IMR-90 (cell line): ENCODE measurements at regions not wholly inside any gene's neighbourhood (a gene's known extent, or its start where the extent isn't known, plus 50 kb on each side); places are given as distances from the start of the nearest gene placed in this dataset.

Experiments
- ATAC-seq: fragments of 200-7000 bp; cut with Tn5 transposase; 2 replicates; pipeline ENCODE4 v1.9.1; 2020; ENCODE audit warnings: low read depth, mild to moderate bottlenecking, moderate library complexity
- BruUV-seq: library from RNA; stranded (reverse); fragments of 400-500 nt; replicated peaks from 2 replicates; lab custom pipeline; 2021; lab: Mats Ljungman, UMichigan
- CTCF ChIA-PET: fragments of 300-600 bp; formaldehyde crosslinking; extraction: SDS; loops from one replicate; lab custom pipeline; 2021; ENCODE audit warnings: antibody characterized with exemption; lab: Yijun Ruan, JAX
- POLR2A ChIA-PET: fragments of 300-600 bp; sonication (Branson Sonifier 250); formaldehyde crosslinking; loops from one replicate; lab custom pipeline; 2022; ENCODE audit warnings: antibody characterized with exemption; ENCODE audit not compliant: unreplicated experiment; lab: Charles Lee
- DNase-seq: peaks from one replicate; pipeline ENCODE4 v3.0.0; 2013
- H2AFZ ChIP-seq: replicated peaks from 2 replicates; pipeline ENCODE3; 2013; ENCODE audit warnings: low read length, mild to moderate bottlenecking; ENCODE audit not compliant: poor library complexity
- H2AK5ac ChIP-seq: 2 replicates; pipeline ENCODE4 v1.6.1; 2013; ENCODE audit warnings: low read depth, low read length, inconsistent platforms
- H2AK9ac ChIP-seq: replicated peaks from 2 replicates; pipeline ENCODE3; 2013; ENCODE audit warnings: mild to moderate bottlenecking, low read depth, low read length, moderate library complexity; ENCODE audit not compliant: poor library complexity
- H2BK120ac ChIP-seq: 2 replicates; pipeline ENCODE4 v1.6.1; 2013; ENCODE audit warnings: low read depth, low read length, inconsistent platforms
- H2BK15ac ChIP-seq: 3 replicates; pipeline ENCODE4 v1.6.1; 2013; ENCODE audit warnings: low read depth, low read length, inconsistent platforms
- H2BK20ac ChIP-seq: 2 replicates; pipeline ENCODE4 v1.6.1; 2013; ENCODE audit warnings: low read depth, mild to moderate bottlenecking, inconsistent platforms, low read length, moderate library complexity
- H2BK5ac ChIP-seq: 2 replicates; pipeline ENCODE4 v1.6.1; 2013; ENCODE audit warnings: mild to moderate bottlenecking, low read depth, low read length, inconsistent platforms; ENCODE audit not compliant: poor library complexity, severe bottlenecking
- H3K14ac ChIP-seq: replicated peaks from 2 replicates; pipeline ENCODE4 v1.6.1; 2013; ENCODE audit warnings: low read depth, low read length, inconsistent platforms
- H3K18ac ChIP-seq: 2 replicates; pipeline ENCODE4 v1.6.1; 2013; ENCODE audit warnings: low read depth, low read length, control low read depth
- H3K23ac ChIP-seq: 2 replicates; pipeline ENCODE4 v1.6.1; 2013; ENCODE audit warnings: low read depth, low read length, inconsistent platforms
- H3K27ac ChIP-seq: 2 replicates; pipeline ENCODE4 v1.5.1; 2013; ENCODE audit warnings: mild to moderate bottlenecking, control low read depth, low read length; ENCODE audit not compliant: insufficient read depth
- H3K27me3 ChIP-seq: 2 replicates; pipeline ENCODE4 v1.6.1; 2013; ENCODE audit warnings: low read length; ENCODE audit not compliant: control insufficient read depth, insufficient read depth
- H3K36me3 ChIP-seq: 2 replicates; pipeline ENCODE4 v1.6.1; 2013; ENCODE audit warnings: low read length, mixed read lengths; ENCODE audit not compliant: control insufficient read depth, insufficient read depth
- H3K4ac ChIP-seq: 2 replicates; pipeline ENCODE4 v1.6.1; 2013; ENCODE audit warnings: low read depth, low read length, inconsistent platforms
- H3K4me1 ChIP-seq: 2 replicates; pipeline ENCODE4 v1.6.1; 2013; ENCODE audit warnings: low read length, mixed read lengths; ENCODE audit not compliant: control insufficient read depth, insufficient read depth
- H3K4me2 ChIP-seq: 2 replicates; pipeline ENCODE4 v1.6.1; 2013; ENCODE audit warnings: low read depth, mild to moderate bottlenecking, control low read depth, low read length, moderate library complexity
- H3K4me3 ChIP-seq: 2 replicates; pipeline ENCODE4 v1.5.1; 2013; ENCODE audit warnings: low read depth, mild to moderate bottlenecking, control low read depth, low read length, moderate library complexity; ENCODE audit not compliant: insufficient read depth
- H3K56ac ChIP-seq: 2 replicates; pipeline ENCODE4 v1.6.1; 2013; ENCODE audit warnings: low read length, inconsistent platforms; ENCODE audit not compliant: insufficient read depth; ENCODE audit errors: extremely low read depth
- H3K79me1 ChIP-seq, 2 experiments: 2 replicates each; pipeline ENCODE4 v1.6.1; 2013; ENCODE audit warnings: low read length in 2 of 2, inconsistent platforms in 1 of 2, low read depth in 1 of 2
- H3K9ac ChIP-seq: 2 replicates; pipeline ENCODE4 v1.6.1; 2013; ENCODE audit warnings: low read depth, low read length, control low read depth
- H3K9me1 ChIP-seq: 2 replicates; pipeline ENCODE4 v1.6.1; 2013; ENCODE audit warnings: low read length, inconsistent platforms; ENCODE audit not compliant: insufficient read depth
- H3K9me3 ChIP-seq: 2 replicates; pipeline ENCODE4 v1.6.1; 2013; ENCODE audit warnings: low read length; ENCODE audit not compliant: control insufficient read depth, insufficient read depth
- H4K20me1 ChIP-seq: 2 replicates; pipeline ENCODE4 v1.6.1; 2013; ENCODE audit warnings: low read length, inconsistent platforms; ENCODE audit not compliant: insufficient read depth
- H4K5ac ChIP-seq: 2 replicates; pipeline ENCODE4 v1.6.1; 2013; ENCODE audit warnings: mild to moderate bottlenecking, low read depth, low read length, control low read depth
- H4K8ac ChIP-seq, 2 experiments: 2 replicates each; pipeline ENCODE4 v1.6.1; 2013; ENCODE audit warnings: low read depth in 2 of 2, low read length in 2 of 2, control low read depth in 1 of 2, inconsistent platforms in 1 of 2
- H4K91ac ChIP-seq: 2 replicates; pipeline ENCODE4 v1.6.1; 2013; ENCODE audit warnings: low read depth, low read length, inconsistent platforms; ENCODE audit not compliant: insufficient read depth
- CHD1 ChIP-seq: IDR thresholded peaks from 2 replicates; pipeline ENCODE4 v1.6.1; 2012; ENCODE audit warnings: low read depth, low read length, improper control_type of control experiment
- FOS ChIP-seq: fragments of 150-350 bp; IDR thresholded peaks from 2 replicates; pipeline ENCODE4 v1.6.1; 2016; ENCODE audit warnings: low read depth, low read length
- MAFK ChIP-seq: IDR thresholded peaks from 2 replicates; pipeline ENCODE4 v1.6.1; 2012; ENCODE audit warnings: low read depth, low read length, improper control_type of control experiment
- RAD21 ChIP-seq: IDR thresholded peaks from 2 replicates; pipeline ENCODE4 v1.6.1; 2012; ENCODE audit warnings: low read length, improper control_type of control experiment
- RCOR1 ChIP-seq: IDR thresholded peaks from 2 replicates; pipeline ENCODE4 v1.6.1; 2012; ENCODE audit warnings: mild to moderate bottlenecking, low read length, improper control_type of control experiment; ENCODE audit not compliant: insufficient replicate concordance
- RFX5 ChIP-seq: IDR thresholded peaks from 2 replicates; pipeline ENCODE4 v1.8.0; 2012; ENCODE audit warnings: low read depth, mild to moderate bottlenecking, low read length, moderate library complexity
- WGBS, 2 experiments: methylation state at CpG; one replicate each; pipeline versions ENCODE4 v1.1.5 to v1.1.7; 2013; ENCODE audit warnings: missing lambda C conversion rate in 2 of 2; ENCODE audit not compliant: insufficient read length in 1 of 2; ENCODE audit errors: extremely low coverage in 2 of 2; 5-methylcytosine and 5-hydroxymethylcytosine counted together
- dilution Hi-C: fragments of 300-500 bp; cut with HindIII; formaldehyde crosslinking; loops from one replicate; pipeline ENCODE4 v1.14.3; 2018; ENCODE audit warnings: low sequenced_read_pairs; ENCODE audit not compliant: unreplicated experiment
- in situ Hi-C: fragments of 300-500 bp; cut with MboI; formaldehyde crosslinking; loops from 3 replicates; pipeline ENCODE4 v1.14.3; 2019; ENCODE audit warnings: low sequenced_read_pairs, inconsistent platforms, mixed read lengths
- intact Hi-C: fragments of 100-400 bp; cut with micrococcal nuclease; formaldehyde crosslinking; loops from 2 replicates; pipeline ENCODE4 v1.10.0; 2022
- TF ChIP-seq, protein P1 (sequence below): conservative IDR thresholded peaks from 2 replicates; pipeline ENCODE4 v1.5.1; 2012; ENCODE audit warnings: mild to moderate bottlenecking, low read depth, low read length, improper control_type of control experiment

DNA sequence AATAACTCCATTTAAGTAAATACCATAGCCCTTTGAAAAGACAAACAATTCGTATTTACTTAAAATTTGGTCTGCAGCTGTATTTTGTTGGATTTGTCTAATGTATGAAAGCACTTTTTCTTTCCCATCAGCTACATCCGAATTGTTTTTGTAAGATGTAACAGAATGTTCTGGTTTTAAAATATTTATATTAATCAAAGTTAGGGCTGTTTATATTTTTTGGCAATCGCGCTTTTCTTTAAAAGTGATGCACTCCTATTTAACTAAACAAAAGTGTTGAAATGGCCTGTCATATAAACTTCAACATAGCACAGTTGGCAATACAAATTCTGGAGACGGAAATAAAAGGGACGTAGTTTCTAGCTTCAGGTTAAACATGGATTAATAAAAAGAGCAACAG is 216.3 kb upstream of the ADGRL2 start:
- Histone ChIP-seq H2BK20ac (no peak overlapping the region), H3K4ac (no peak overlapping the region), H3K27ac (peak overlapping the region; percentile 59; the same call in 1 of the 2 replicates), H4K20me1 (no peaks in the 10 kb centered on the region), H3K18ac (no peak overlapping the region), H2AK9ac (no peak overlapping the region), H3K4me3 (no peak overlapping the region), H3K9me3 (no peaks in the 10 kb centered on the region), H2BK120ac (no peak overlapping the region), H2AK5ac (no peak overlapping the region), H2BK5ac (no peak overlapping the region), H4K5ac (no peak overlapping the region), H3K27me3 (no peaks in the 10 kb centered on the region), H3K79me1 (no peaks in the 10 kb centered on the region), H3K23ac (no peak overlapping the region), H3K14ac (no peak overlapping the region), H4K91ac (no peak overlapping the region), H3K9ac (no peak overlapping the region), H2BK15ac (no peak overlapping the region; the same call in 2 of the 3 replicates), H3K56ac (no peak overlapping the region), H3K36me3 (no peaks in the 10 kb centered on the region), H3K4me1 (no peaks in the 10 kb centered on the region; the same call in 1 of the 2 replicates), H4K8ac (no peak overlapping the region), H2AFZ (no peak overlapping the region), H3K9me1 (no peaks in the 10 kb centered on the region), H3K4me2 (peak overlapping the region; percentile 13; the same call in 1 of the 2 replicates)
- TF ChIP-seq CHD1 (no peak), RAD21 (no peak), MAFK (no peak), RFX5 (no peak), FOS (no peak), RCOR1 (no peak)
- TF ChIP-seq, protein P1, sequence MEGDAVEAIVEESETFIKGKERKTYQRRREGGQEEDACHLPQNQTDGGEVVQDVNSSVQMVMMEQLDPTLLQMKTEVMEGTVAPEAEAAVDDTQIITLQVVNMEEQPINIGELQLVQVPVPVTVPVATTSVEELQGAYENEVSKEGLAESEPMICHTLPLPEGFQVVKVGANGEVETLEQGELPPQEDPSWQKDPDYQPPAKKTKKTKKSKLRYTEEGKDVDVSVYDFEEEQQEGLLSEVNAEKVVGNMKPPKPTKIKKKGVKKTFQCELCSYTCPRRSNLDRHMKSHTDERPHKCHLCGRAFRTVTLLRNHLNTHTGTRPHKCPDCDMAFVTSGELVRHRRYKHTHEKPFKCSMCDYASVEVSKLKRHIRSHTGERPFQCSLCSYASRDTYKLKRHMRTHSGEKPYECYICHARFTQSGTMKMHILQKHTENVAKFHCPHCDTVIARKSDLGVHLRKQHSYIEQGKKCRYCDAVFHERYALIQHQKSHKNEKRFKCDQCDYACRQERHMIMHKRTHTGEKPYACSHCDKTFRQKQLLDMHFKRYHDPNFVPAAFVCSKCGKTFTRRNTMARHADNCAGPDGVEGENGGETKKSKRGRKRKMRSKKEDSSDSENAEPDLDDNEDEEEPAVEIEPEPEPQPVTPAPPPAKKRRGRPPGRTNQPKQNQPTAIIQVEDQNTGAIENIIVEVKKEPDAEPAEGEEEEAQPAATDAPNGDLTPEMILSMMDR: no peak
- CTCF ChIA-PET: no interaction called here
- intact Hi-C loops (no loop called here), dilution Hi-C loops (no loop called here), in situ Hi-C loops (no loop called here)
- POLR2A ChIA-PET: no interaction called here
- DNase-seq: peak; percentile 52
- no CpG with 5 or more reads among the region's 6 CpGs for whole genome bisulfite sequencing, 2 experiments
- ATAC-seq: peak; percentile 66
- no TSS peak for BruUV-seq
